ENCODE measurements at regions not wholly inside any gene's neighbourhood (a gene's known extent, or its start where the extent isn't known, plus 50 kb on each side); places are given as distances from the start of the nearest gene placed in this dataset.

DNA sequence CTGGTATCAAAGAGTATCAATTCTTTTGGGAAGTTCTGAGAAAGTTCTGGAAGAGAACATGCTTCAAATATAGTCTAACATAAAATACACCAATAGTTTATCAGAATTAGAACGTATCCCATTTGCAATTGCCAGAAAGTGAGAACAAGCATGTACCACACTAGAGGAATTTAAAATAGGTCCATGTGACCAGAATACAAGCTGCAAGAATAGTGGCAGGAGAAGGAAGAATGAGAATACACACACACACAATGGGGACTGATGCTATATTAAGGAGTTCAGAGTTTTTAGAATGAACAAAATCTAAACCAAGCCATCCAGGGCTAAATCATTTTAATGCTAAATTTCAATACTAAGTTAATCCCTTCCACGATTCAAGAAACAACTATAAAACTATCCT is 99.1 kb upstream of the TMEM168 start:
- intact Hi-C loops (cut with DNase I): no loop called here
- TF ChIP-seq, protein P1, sequence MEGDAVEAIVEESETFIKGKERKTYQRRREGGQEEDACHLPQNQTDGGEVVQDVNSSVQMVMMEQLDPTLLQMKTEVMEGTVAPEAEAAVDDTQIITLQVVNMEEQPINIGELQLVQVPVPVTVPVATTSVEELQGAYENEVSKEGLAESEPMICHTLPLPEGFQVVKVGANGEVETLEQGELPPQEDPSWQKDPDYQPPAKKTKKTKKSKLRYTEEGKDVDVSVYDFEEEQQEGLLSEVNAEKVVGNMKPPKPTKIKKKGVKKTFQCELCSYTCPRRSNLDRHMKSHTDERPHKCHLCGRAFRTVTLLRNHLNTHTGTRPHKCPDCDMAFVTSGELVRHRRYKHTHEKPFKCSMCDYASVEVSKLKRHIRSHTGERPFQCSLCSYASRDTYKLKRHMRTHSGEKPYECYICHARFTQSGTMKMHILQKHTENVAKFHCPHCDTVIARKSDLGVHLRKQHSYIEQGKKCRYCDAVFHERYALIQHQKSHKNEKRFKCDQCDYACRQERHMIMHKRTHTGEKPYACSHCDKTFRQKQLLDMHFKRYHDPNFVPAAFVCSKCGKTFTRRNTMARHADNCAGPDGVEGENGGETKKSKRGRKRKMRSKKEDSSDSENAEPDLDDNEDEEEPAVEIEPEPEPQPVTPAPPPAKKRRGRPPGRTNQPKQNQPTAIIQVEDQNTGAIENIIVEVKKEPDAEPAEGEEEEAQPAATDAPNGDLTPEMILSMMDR (IDR thresholded peaks at IDR 0.05): no peak
- H3K4me1 ChIP-seq: no peaks in the 10 kb centered on the region
- DNase-seq (no peak), ATAC-seq (no peak)
- H3K27me3 ChIP-seq (ENCODE audit: low read depth): no peaks in the 10 kb centered on the region
- no peak overlapping the region for H3K27ac ChIP-seq
- peaks cover 12% of the 10 kb centered on the region for H3K36me3 ChIP-seq
- H3K4me3 ChIP-seq: no peak overlapping the region
- H3K9me3 ChIP-seq: no peaks in the 10 kb centered on the region

- ATAC-seq (no peak), DNase-seq (no peak)
- Histone ChIP-seq H3K4me1 (no peaks in the 10 kb centered on the region), H3K36me3 (peaks cover 8% of the 10 kb centered on the region), H3K4me3 (no peak overlapping the region), H3K9me3 (no peaks in the 10 kb centered on the region), H3K27ac (no peak overlapping the region), H3K27me3 (ENCODE audit: low read depth) (no peaks in the 10 kb centered on the region)
- intact Hi-C loops (cut with DNase I): no loop called here
- TF ChIP-seq, protein P1 (IDR thresholded peaks at IDR 0.05): no peak
Measured at GRCh38 chr7:112888781-112889180, 98.6 kb upstream of the TMEM168 start.

GRCh38 chr7:112887976-112888375 is 97.8 kb upstream of the TMEM168 start:
- TF ChIP-seq, protein P1 (IDR thresholded peaks at IDR 0.05): no peak
- ATAC-seq (no peak), DNase-seq (no peak)
- H3K36me3 ChIP-seq: peaks cover under 1% of the 10 kb centered on the region
- no peak overlapping the region for H3K27ac ChIP-seq
- no peaks in the 10 kb centered on the region for H3K9me3 ChIP-seq
- intact Hi-C loops (cut with DNase I): no loop called here
- no peaks in the 10 kb centered on the region for H3K27me3 ChIP-seq (ENCODE audit: low read depth)
- no peak overlapping the region for H3K4me3 ChIP-seq
- H3K4me1 ChIP-seq: peaks cover 7% of the 10 kb centered on the region

- ATAC-seq: no peak
- peaks cover 9% of the 10 kb centered on the region for H3K4me1 ChIP-seq
- TF ChIP-seq, protein P1 (IDR thresholded peaks at IDR 0.05): no peak
Measured at GRCh38 chr7:112887337-112887736, 97.1 kb upstream of the TMEM168 start.

DNA sequence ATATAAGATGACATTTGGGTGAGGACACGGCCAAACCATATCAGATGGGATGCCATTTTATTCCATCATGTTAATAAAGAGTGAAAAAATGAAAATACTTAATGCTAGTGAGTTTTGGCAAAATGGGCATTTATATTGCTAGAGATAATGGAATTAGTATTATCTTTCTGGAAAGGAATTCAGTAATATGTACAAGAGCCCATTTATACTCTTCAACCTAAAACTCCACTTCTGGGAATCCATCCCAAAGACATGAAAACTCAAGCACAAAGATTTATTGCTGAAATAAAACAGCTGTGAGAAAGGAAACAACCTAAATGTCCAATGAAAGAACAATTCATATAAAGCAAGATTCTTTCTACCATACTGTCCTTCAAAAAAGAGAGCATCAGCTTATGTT is 96.0 kb upstream of the TMEM168 start:
- Histone ChIP-seq H3K36me3 (no peaks in the 10 kb centered on the region), H3K4me1 (peaks cover 9% of the 10 kb centered on the region), H3K4me3 (no peak overlapping the region), H3K9me3 (no peaks in the 10 kb centered on the region), H3K27me3 (ENCODE audit: low read depth) (no peaks in the 10 kb centered on the region), H3K27ac (no peak overlapping the region)
- DNase-seq (no peak), ATAC-seq (no peak)
- TF ChIP-seq, protein P1 (IDR thresholded peaks at IDR 0.05): no peak
- intact Hi-C loops (cut with DNase I): no loop called here

More at GRCh38 chr7:112887337-112887736, 97.1 kb upstream of the TMEM168 start:
- intact Hi-C loops (cut with DNase I): no loop called here
- Histone ChIP-seq H3K9me3 (no peaks in the 10 kb centered on the region), H3K27ac (no peak overlapping the region), H3K36me3 (no peaks in the 10 kb centered on the region), H3K4me3 (no peak overlapping the region), H3K27me3 (ENCODE audit: low read depth) (no peaks in the 10 kb centered on the region)
- DNase-seq: no peak

DNA sequence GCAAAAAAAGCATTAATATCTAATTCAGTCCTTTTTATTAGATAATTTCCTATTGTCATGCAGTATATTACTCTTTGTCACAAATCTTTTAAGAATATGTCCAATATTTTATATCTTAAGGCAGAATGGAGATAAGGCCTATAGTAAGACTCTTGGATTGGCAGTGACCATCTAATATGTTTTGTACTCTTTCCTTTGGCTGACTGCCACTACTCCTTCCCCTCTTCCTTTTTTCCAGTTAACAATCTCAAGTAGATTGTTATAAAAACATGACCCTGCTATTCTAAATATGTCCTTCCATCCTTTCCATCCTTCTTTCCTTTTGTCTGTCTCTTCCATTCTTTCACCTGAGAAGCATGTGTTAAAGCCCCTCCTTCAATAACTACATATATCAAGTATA is 92.8 kb upstream of the TMEM168 start:
- Histone ChIP-seq H3K4me1 (peaks cover 9% of the 10 kb centered on the region), H3K27ac (no peak overlapping the region), H3K36me3 (no peaks in the 10 kb centered on the region), H3K27me3 (ENCODE audit: low read depth) (no peaks in the 10 kb centered on the region), H3K4me3 (no peak overlapping the region), H3K9me3 (no peaks in the 10 kb centered on the region)
- DNase-seq (no peak), ATAC-seq (no peak)
- intact Hi-C loops (cut with DNase I): no loop called here
- TF ChIP-seq, protein P1 (IDR thresholded peaks at IDR 0.05): no peak

All from lower lobe of right lung (tissue), 2 donors.